ENCODE measurements at regions not wholly inside any gene's neighbourhood (a gene's known extent, or its start where the extent isn't known, plus 50 kb on each side); places are given as distances from the start of the nearest gene placed in this dataset.
A peak's percentile ranks its signal among the peaks of the same experiment; 100 is the strongest.

GRCh38 chr5:102554082-102554481, 55.3 kb upstream of the SLCO6A1 start:
- Histone ChIP-seq H3K4me3 (ENCODE audit: control extremely low read depth in 1 of 5, extremely low read depth in 1 of 5, insufficient read depth in 1 of 5, low read depth in 2 of 5, low read length in 4 of 5) (no peak overlapping the region), H3K4me1 (ENCODE audit: control insufficient read depth in 2 of 2, insufficient read depth in 2 of 2, low read length in 2 of 2) (no peaks in the 10 kb centered on the region), H3K27me3 (replicated peaks in 1 of 4; ENCODE audit: control extremely low read depth in 1 of 4, control insufficient read depth in 3 of 4, insufficient read depth in 4 of 4, low read length in 3 of 4) (no peaks in the 10 kb centered on the region), H3K36me3 (replicated peaks in 1 of 2; ENCODE audit: control extremely low read depth in 1 of 2, control insufficient read depth in 1 of 2, extremely low read depth in 1 of 2, insufficient read depth in 2 of 2, low read length in 1 of 2) (no peaks in the 10 kb centered on the region), H3K27ac (ENCODE audit: low read length in 2 of 2) (no peak overlapping the region), H3K9ac (ENCODE audit: low read length) (no peak overlapping the region), H3K79me2 (ENCODE audit: control insufficient read depth, insufficient read depth, low read length) (no peaks in the 10 kb centered on the region), H2AFZ (ENCODE audit: insufficient read depth, low read depth, low read length, poor library complexity, severe bottlenecking) (no peak overlapping the region), H4K20me1 (ENCODE audit: control insufficient read depth, insufficient read depth, low read length, poor library complexity, severe bottlenecking) (no peaks in the 10 kb centered on the region), H3K4me2 (replicated peaks; ENCODE audit: low read depth, low read length, poor library complexity, severe bottlenecking) (no peak overlapping the region), H3K9me3 (ENCODE audit: control extremely low read depth in 1 of 3, control insufficient read depth in 2 of 3, insufficient read depth in 1 of 3, low read length in 2 of 3) (peaks cover 0 to 2% (median 0%) of the 10 kb centered on the region in 3 donors)
- WGBS (ENCODE audit: insufficient coverage) = no CpG with 5 or more reads among the region's 2 CpGs
- H3K27ac Mint-ChIP-seq = no peak overlapping the region
- DNase-seq (no peak), ATAC-seq (ENCODE audit: low read depth) (no peak)
- peaks cover 2% of the 10 kb centered on the region for H3K9me3 Mint-ChIP-seq (ENCODE audit: insufficient read depth)
- ChIA-PET POLR2A (no interaction called here), CTCF (interaction anchor here (0.8 kb wide), 1 partner anchor 585 kb away, joined by 3 read pairs; no protein-coding TSS in a partner anchor)
- no peak for TF ChIP-seq EZH2 (IDR thresholded peaks at IDR 0.05; ENCODE audit: borderline replicate concordance, insufficient read depth, low read depth, low read length, poor library complexity, severe bottlenecking)
- no peak for TF ChIP-seq CTCF (IDR thresholded peaks at IDR 0.05)
- no peak overlapping the region for H3K4me3 Mint-ChIP-seq
- intact Hi-C loops (cut with micrococcal nuclease) = no loop called here
- no peaks in the 10 kb centered on the region for H3K4me1 Mint-ChIP-seq
- peaks cover 6% of the 10 kb centered on the region for H3K27me3 Mint-ChIP-seq

GRCh38 chr5:102554728-102555127, 55.9 kb upstream of the SLCO6A1 start:
- H3K9me3 Mint-ChIP-seq (ENCODE audit: insufficient read depth) = no peaks in the 10 kb centered on the region
- ATAC-seq (ENCODE audit: low read depth) = no peak
- POLR2A ChIA-PET = no interaction called here

More at GRCh38 chr5:102554728-102555127, 55.9 kb upstream of the SLCO6A1 start:
- Mint-ChIP-seq H3K4me1 (no peaks in the 10 kb centered on the region), H3K27me3 (peaks cover 6% of the 10 kb centered on the region), H3K27ac (no peak overlapping the region), H3K4me3 (no peak overlapping the region)
- WGBS (ENCODE audit: insufficient coverage) = no CpG with 5 or more reads among the region's 1 CpG
- TF ChIP-seq EZH2 (IDR thresholded peaks at IDR 0.05; ENCODE audit: borderline replicate concordance, insufficient read depth, low read depth, low read length, poor library complexity, severe bottlenecking) (no peak), CTCF (IDR thresholded peaks at IDR 0.05) (no peak)
- Histone ChIP-seq H3K9me3 (ENCODE audit: control extremely low read depth in 1 of 3, control insufficient read depth in 2 of 3, insufficient read depth in 1 of 3, low read length in 2 of 3) (no peaks in the 10 kb centered on the region), H3K4me2 (replicated peaks; ENCODE audit: low read depth, low read length, poor library complexity, severe bottlenecking) (no peak overlapping the region), H4K20me1 (ENCODE audit: control insufficient read depth, insufficient read depth, low read length, poor library complexity, severe bottlenecking) (no peaks in the 10 kb centered on the region), H3K79me2 (ENCODE audit: control insufficient read depth, insufficient read depth, low read length) (no peaks in the 10 kb centered on the region), H3K4me1 (ENCODE audit: control insufficient read depth in 2 of 2, insufficient read depth in 2 of 2, low read length in 2 of 2) (no peaks in the 10 kb centered on the region), H3K27me3 (replicated peaks in 1 of 4; ENCODE audit: control extremely low read depth in 1 of 4, control insufficient read depth in 3 of 4, insufficient read depth in 4 of 4, low read length in 3 of 4) (no peaks in the 10 kb centered on the region), H2AFZ (ENCODE audit: insufficient read depth, low read depth, low read length, poor library complexity, severe bottlenecking) (no peak overlapping the region), H3K36me3 (replicated peaks in 1 of 2; ENCODE audit: control extremely low read depth in 1 of 2, control insufficient read depth in 1 of 2, extremely low read depth in 1 of 2, insufficient read depth in 2 of 2, low read length in 1 of 2) (no peaks in the 10 kb centered on the region), H3K27ac (ENCODE audit: low read length in 2 of 2) (no peak overlapping the region), H3K4me3 (ENCODE audit: control extremely low read depth in 1 of 5, extremely low read depth in 1 of 5, insufficient read depth in 1 of 5, low read depth in 2 of 5, low read length in 4 of 5) (no peak overlapping the region), H3K9ac (ENCODE audit: low read length) (no peak overlapping the region)
- CTCF ChIA-PET = no interaction called here
- DNase-seq = peak; percentile 18
- intact Hi-C loops (cut with micrococcal nuclease) = no loop called here

Data from B cell (primary cell).